Activated B cell treated with CpG ODN at 0.5 μM for 24 hours (primary cell): ENCODE measurements at regions not wholly inside any gene's neighbourhood (a gene's known extent, or its start where the extent isn't known, plus 50 kb on each side); places are given as distances from the start of the nearest gene placed in this dataset.

Experiments
- ATAC-seq: fragments of 200-7000 bp; cut with Tn5 transposase; one replicate; pipeline ENCODE4 v1.10.0; 2021; ENCODE audit warnings: low read depth, mild to moderate bottlenecking, moderate library complexity
- CTCF ChIA-PET: fragments of 350-600 bp; sonication (Branson Sonifier 250); formaldehyde crosslinking; loops from one replicate; lab custom pipeline; 2021; ENCODE audit warnings: antibody characterized with exemption; lab: Charles Lee
- POLR2A ChIA-PET: fragments of 350-600 bp; sonication (Branson Sonifier 250); formaldehyde crosslinking; loops from one replicate; lab custom pipeline; 2021; ENCODE audit warnings: antibody characterized with exemption; lab: Charles Lee
- DNase-seq: peaks from one replicate; pipeline ENCODE4 v3.0.0; 2022
- H3K27ac Mint-ChIP-seq: one replicate; pipeline ENCODE4 v1.8.0; 2020; ENCODE audit warnings: mixed read lengths
- H3K27me3 Mint-ChIP-seq: one replicate; pipeline ENCODE4 v1.8.0; 2021; ENCODE audit warnings: mixed read lengths
- H3K36me3 Mint-ChIP-seq: one replicate; pipeline ENCODE4 v1.8.0; 2021; ENCODE audit warnings: low read depth, mixed read lengths
- H3K4me1 Mint-ChIP-seq: one replicate; pipeline ENCODE4 v1.8.0; 2021; ENCODE audit warnings: mixed read lengths
- H3K4me3 Mint-ChIP-seq: one replicate; pipeline ENCODE4 v1.8.0; 2020; ENCODE audit warnings: mild to moderate bottlenecking, mixed read lengths
- H3K9me3 Mint-ChIP-seq: one replicate; pipeline ENCODE4 v1.8.0; 2020; ENCODE audit warnings: mixed read lengths
- CTCF ChIP-seq: fragments of 200-600 bp; IDR thresholded peaks from one replicate; pipeline ENCODE4 v1.8.0; 2022; ENCODE audit warnings: antibody characterized with exemption, mild to moderate bottlenecking
- intact Hi-C: fragments of 100-400 bp; cut with micrococcal nuclease; formaldehyde crosslinking; loops from one replicate; pipeline ENCODE4 v1.15.1; 2024

GRCh38 chr4:164481306-164482091, 272.4 kb upstream of the SMIM31 start:
- no peak for DNase-seq
- no peak overlapping the region for H3K27ac Mint-ChIP-seq
- intact Hi-C loops: no loop called here

GRCh38 chr4:164482092-164482404, 271.9 kb upstream of the SMIM31 start:
- ATAC-seq (no peak), DNase-seq (no peak)
- H3K27ac Mint-ChIP-seq: no peak overlapping the region
- no peaks in the 10 kb centered on the region for H3K36me3 Mint-ChIP-seq
- H3K27me3 Mint-ChIP-seq: no peaks in the 10 kb centered on the region
- no peaks in the 10 kb centered on the region for H3K4me1 Mint-ChIP-seq
- no peak for TF ChIP-seq CTCF
- POLR2A ChIA-PET: no interaction called here
- CTCF ChIA-PET: no interaction called here
- H3K4me3 Mint-ChIP-seq: no peak overlapping the region
- intact Hi-C loops: no loop called here
- H3K9me3 Mint-ChIP-seq: no peaks in the 10 kb centered on the region

More at GRCh38 chr4:164481306-164482091, 272.4 kb upstream of the SMIM31 start:
- ChIA-PET CTCF (no interaction called here), POLR2A (no interaction called here)
- no peaks in the 10 kb centered on the region for H3K4me1 Mint-ChIP-seq
- no peak for ATAC-seq
- H3K27me3 Mint-ChIP-seq: no peaks in the 10 kb centered on the region
- H3K36me3 Mint-ChIP-seq: no peaks in the 10 kb centered on the region
- H3K9me3 Mint-ChIP-seq: no peaks in the 10 kb centered on the region
- TF ChIP-seq CTCF: no peak
- H3K4me3 Mint-ChIP-seq: no peak overlapping the region

GRCh38 chr4:164482758-164483157, 271.2 kb upstream of the SMIM31 start:
- ChIA-PET CTCF (no interaction called here), POLR2A (no interaction called here)
- H3K4me1 Mint-ChIP-seq: no peaks in the 10 kb centered on the region
- no peaks in the 10 kb centered on the region for H3K9me3 Mint-ChIP-seq
- no peak for TF ChIP-seq CTCF
- H3K4me3 Mint-ChIP-seq: no peak overlapping the region
- H3K27me3 Mint-ChIP-seq: no peaks in the 10 kb centered on the region
- H3K36me3 Mint-ChIP-seq: no peaks in the 10 kb centered on the region
- DNase-seq (no peak), ATAC-seq (no peak)
- no peak overlapping the region for H3K27ac Mint-ChIP-seq
- intact Hi-C loops: no loop called here

- no peak overlapping the region for H3K27ac Mint-ChIP-seq
- POLR2A ChIA-PET: no interaction called here
Measured at GRCh38 chr4:164483711-164484110, 270.2 kb upstream of the SMIM31 start.

GRCh38 chr4:164484551-164484950, 269.4 kb upstream of the SMIM31 start:
- ChIA-PET POLR2A (no interaction called here), CTCF (no interaction called here)
- no peaks in the 10 kb centered on the region for H3K9me3 Mint-ChIP-seq
- no peak overlapping the region for H3K4me3 Mint-ChIP-seq
- H3K27me3 Mint-ChIP-seq: no peaks in the 10 kb centered on the region
- DNase-seq (no peak), ATAC-seq (no peak)
- no peaks in the 10 kb centered on the region for H3K4me1 Mint-ChIP-seq
- intact Hi-C loops: no loop called here
- no peaks in the 10 kb centered on the region for H3K36me3 Mint-ChIP-seq
- no peak for TF ChIP-seq CTCF
- H3K27ac Mint-ChIP-seq: no peak overlapping the region

More at GRCh38 chr4:164483711-164484110, 270.2 kb upstream of the SMIM31 start:
- CTCF ChIA-PET: no interaction called here
- Mint-ChIP-seq H3K9me3 (no peaks in the 10 kb centered on the region), H3K4me3 (no peak overlapping the region), H3K36me3 (no peaks in the 10 kb centered on the region), H3K4me1 (no peaks in the 10 kb centered on the region), H3K27me3 (no peaks in the 10 kb centered on the region)
- TF ChIP-seq CTCF: no peak
- no peak for DNase-seq
- intact Hi-C loops: no loop called here
- no peak for ATAC-seq
